ENCODE measurements at regions not wholly inside any gene's neighbourhood (a gene's known extent, or its start where the extent isn't known, plus 50 kb on each side); places are given as distances from the start of the nearest gene placed in this dataset.

DNA sequence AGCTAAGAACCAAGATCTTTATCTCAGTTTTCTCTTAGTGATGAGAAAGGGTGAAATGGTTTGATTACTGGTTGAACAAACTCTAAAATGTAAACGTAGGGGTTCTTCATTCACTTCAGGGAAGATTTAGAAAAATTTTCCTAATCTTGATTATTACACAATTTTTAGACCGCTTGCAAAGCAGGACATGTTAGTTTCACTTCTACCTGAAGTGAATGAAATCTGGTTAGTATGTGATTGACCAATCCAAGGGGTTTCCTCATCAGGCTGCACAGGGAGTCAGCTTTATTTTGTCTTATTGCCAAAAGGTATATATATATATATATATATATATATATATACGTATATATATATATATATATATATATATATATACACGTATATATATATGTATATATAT, 740.4 kb downstream of the TUSC7 start:
- Histone ChIP-seq H3K4me3 (ENCODE audit: low read length) (no peak overlapping the region), H3K9me3 (ENCODE audit: control insufficient read depth in 1 of 2, insufficient read depth in 1 of 2, low read length in 2 of 2) (no peaks in the 10 kb centered on the region), H3K36me3 (ENCODE audit: insufficient read depth, low read length) (no peaks in the 10 kb centered on the region), H3K4me1 (ENCODE audit: insufficient read depth, low read length) (no peaks in the 10 kb centered on the region), H3K27me3 (ENCODE audit: control insufficient read depth in 1 of 2, insufficient read depth in 2 of 2, low read length in 2 of 2) (no peaks in the 10 kb centered on the region), H3K27ac (ENCODE audit: low read depth in 1 of 2, low read length in 2 of 2) (no peak overlapping the region)
- ATAC-seq (ENCODE audit: poor library complexity) (no peak), DNase-seq (no peak)
- H3K9me3 Mint-ChIP-seq: no peaks in the 10 kb centered on the region
- TF ChIP-seq CTCF (IDR thresholded peaks at IDR 0.05): no peak
- no peaks in the 10 kb centered on the region for H3K4me1 Mint-ChIP-seq (ENCODE audit: low read depth)
- no peaks in the 10 kb centered on the region for H3K36me3 Mint-ChIP-seq (ENCODE audit: low read depth)
- no peak overlapping the region for H3K27ac Mint-ChIP-seq
- no peak overlapping the region for H3K4me3 Mint-ChIP-seq
- no peaks in the 10 kb centered on the region for H3K27me3 Mint-ChIP-seq
- ChIA-PET CTCF (no interaction called here), POLR2A (no interaction called here)
- intact Hi-C loops (cut with DNase I, micrococcal nuclease): no loop called here

GRCh38 chr3:117454254-117454653, 744.7 kb downstream of the TUSC7 start:
- Histone ChIP-seq H3K4me3 (ENCODE audit: low read length) (no peak overlapping the region), H3K27ac (ENCODE audit: low read depth in 1 of 2, low read length in 2 of 2) (no peak overlapping the region), H3K36me3 (ENCODE audit: insufficient read depth, low read length) (no peaks in the 10 kb centered on the region), H3K9me3 (ENCODE audit: control insufficient read depth in 1 of 2, insufficient read depth in 1 of 2, low read length in 2 of 2) (no peaks in the 10 kb centered on the region), H3K27me3 (ENCODE audit: control insufficient read depth in 1 of 2, insufficient read depth in 2 of 2, low read length in 2 of 2) (no peaks in the 10 kb centered on the region), H3K4me1 (ENCODE audit: insufficient read depth, low read length) (no peaks in the 10 kb centered on the region)
- Mint-ChIP-seq H3K36me3 (ENCODE audit: low read depth) (no peaks in the 10 kb centered on the region), H3K4me3 (no peak overlapping the region), H3K4me1 (ENCODE audit: low read depth) (no peaks in the 10 kb centered on the region), H3K27me3 (no peaks in the 10 kb centered on the region), H3K9me3 (no peaks in the 10 kb centered on the region), H3K27ac (no peak overlapping the region)
- DNase-seq: no peak
- intact Hi-C loops (cut with DNase I, micrococcal nuclease): no loop called here
- no peak for ATAC-seq (ENCODE audit: poor library complexity)
- ChIA-PET CTCF (no interaction called here), POLR2A (no interaction called here)
- TF ChIP-seq CTCF (IDR thresholded peaks at IDR 0.05): no peak

- H3K4me1 Mint-ChIP-seq (ENCODE audit: low read depth): no peaks in the 10 kb centered on the region
- H3K27ac Mint-ChIP-seq: no peak overlapping the region
- H3K36me3 Mint-ChIP-seq (ENCODE audit: low read depth): no peaks in the 10 kb centered on the region
- Histone ChIP-seq H3K27me3 (ENCODE audit: control insufficient read depth in 1 of 2, insufficient read depth in 2 of 2, low read length in 2 of 2) (no peaks in the 10 kb centered on the region), H3K4me1 (ENCODE audit: insufficient read depth, low read length) (no peaks in the 10 kb centered on the region), H3K36me3 (ENCODE audit: insufficient read depth, low read length) (no peaks in the 10 kb centered on the region), H3K9me3 (ENCODE audit: control insufficient read depth in 1 of 2, insufficient read depth in 1 of 2, low read length in 2 of 2) (no peaks in the 10 kb centered on the region), H3K4me3 (ENCODE audit: low read length) (no peak overlapping the region), H3K27ac (ENCODE audit: low read depth in 1 of 2, low read length in 2 of 2) (no peak overlapping the region)
- TF ChIP-seq CTCF (IDR thresholded peaks at IDR 0.05): no peak
- H3K9me3 Mint-ChIP-seq: no peaks in the 10 kb centered on the region
- H3K27me3 Mint-ChIP-seq: no peaks in the 10 kb centered on the region
- H3K4me3 Mint-ChIP-seq: no peak overlapping the region
- ChIA-PET POLR2A (no interaction called here), CTCF (no interaction called here)
- intact Hi-C loops (cut with DNase I, micrococcal nuclease): no loop called here
- DNase-seq (no peak), ATAC-seq (ENCODE audit: poor library complexity) (no peak)
Measured at GRCh38 chr3:117454908-117455307, 745.3 kb downstream of the TUSC7 start.

All from CD4-positive, alpha-beta T cell (primary cell).